HG03280 (cell line): ENCODE measurements at regions not wholly inside any gene's neighbourhood (a gene's known extent, or its start where the extent isn't known, plus 50 kb on each side); places are given as distances from the start of the nearest gene placed in this dataset.

ENCODE experiments used
- ATAC-seq: cut with Tn5 transposase; IDR thresholded peaks from one replicate; pipeline ENCODE4 v1.9.1; 2021; ENCODE audit warnings: mild to moderate bottlenecking, moderate library complexity; ENCODE audit not compliant: unreplicated experiment

GRCh38 chr6:22925920-22926789, 356.8 kb downstream of the HDGFL1 start:
- ATAC-seq, result no peak

- ATAC-seq, result no peak
Observed at GRCh38 chr6:22926790-22927354, 357.5 kb downstream of the HDGFL1 start.

- no peak for ATAC-seq
Observed at GRCh38 chr6:22928775-22929174, 359.4 kb downstream of the HDGFL1 start.

GRCh38 chr6:22929311-22929985, 360.1 kb downstream of the HDGFL1 start:
- ATAC-seq, result no peak

GRCh38 chr6:22940581-22941290, 371.4 kb downstream of the HDGFL1 start:
- no peak for ATAC-seq

GRCh38 chr6:22942403-22942802, 373.0 kb downstream of the HDGFL1 start:
- no peak for ATAC-seq

GRCh38 chr6:22943327-22943726, 374.0 kb downstream of the HDGFL1 start:
- ATAC-seq, result no peak

GRCh38 chr6:22949967-22950366, 380.6 kb downstream of the HDGFL1 start:
- ATAC-seq, result no peak

- ATAC-seq, result no peak
Observed at GRCh38 chr6:22952097-22952496, 382.7 kb downstream of the HDGFL1 start.

GRCh38 chr6:22954749-22955385, 385.5 kb downstream of the HDGFL1 start:
- ATAC-seq, result peak; percentile 62

- no peak for ATAC-seq
Observed at GRCh38 chr6:22956029-22956681, 386.8 kb downstream of the HDGFL1 start.

- no peak for ATAC-seq
Observed at GRCh38 chr6:22958677-22959076, 389.3 kb downstream of the HDGFL1 start.

- no peak for ATAC-seq
Observed at GRCh38 chr6:22959571-22959970, 390.2 kb downstream of the HDGFL1 start.

- no peak for ATAC-seq
Observed at GRCh38 chr6:22964334-22964733, 395.0 kb downstream of the HDGFL1 start.

- no peak for ATAC-seq
Observed at GRCh38 chr6:22965889-22966288, 396.5 kb downstream of the HDGFL1 start.

- no peak for ATAC-seq
Observed at GRCh38 chr6:22966691-22967422, 397.5 kb downstream of the HDGFL1 start.

- ATAC-seq, result no peak
Observed at GRCh38 chr6:22970004-22970403, 400.6 kb downstream of the HDGFL1 start.

- no peak for ATAC-seq
Observed at GRCh38 chr6:22972771-22973170, 403.4 kb downstream of the HDGFL1 start.

- no peak for ATAC-seq
Observed at GRCh38 chr6:22975079-22975478, 405.7 kb downstream of the HDGFL1 start.

GRCh38 chr6:22980446-22980845, 411.1 kb downstream of the HDGFL1 start:
- no peak for ATAC-seq
